GM12878 (cell line): ENCODE measurements at regions not wholly inside any gene's neighbourhood (a gene's known extent, or its start where the extent isn't known, plus 50 kb on each side); places are given as distances from the start of the nearest gene placed in this dataset.

Source experiments
- ATAC-seq: fragments of 200-7000 bp; cut with Tn5 transposase; 3 replicates; pipeline ENCODE4 v1.9.1; 2020; ENCODE audit warnings: mild to moderate bottlenecking, moderate library complexity
- BruUV-seq: library from RNA; stranded (reverse); fragments of 400-500 nt; replicated peaks from 2 replicates; lab custom pipeline; 2021; lab: Mats Ljungman, UMichigan
- CTCF ChIA-PET: fragments of 300-600 bp; sonication (Branson Sonifier 250); formaldehyde crosslinking; extraction: SDS; loops from one replicate; lab custom pipeline; 2021; ENCODE audit warnings: inconsistent platforms; lab: Yijun Ruan, JAX
- POLR2A ChIA-PET: fragments of 350-600 bp; formaldehyde crosslinking; extraction: SDS; loops from one replicate; lab custom pipeline; 2021; ENCODE audit warnings: inconsistent platforms; lab: Charles Lee
- RAD21 ChIA-PET: fragments of 300-600 bp; sonication (Branson Sonifier 250); formaldehyde crosslinking; loops from one replicate; lab custom pipeline; 2023; ENCODE audit warnings: antibody characterized with exemption; ENCODE audit not compliant: unreplicated experiment; lab: Charles Lee
- SMC1A ChIA-PET: fragments of 300-600 bp; sonication (Branson Sonifier 250); formaldehyde crosslinking; loops from one replicate; lab custom pipeline; 2023; ENCODE audit not compliant: unreplicated experiment, uncharacterized antibody; lab: Charles Lee
- DNase-seq: peaks from one replicate; pipeline ENCODE4 v3.0.0-alpha.2; 2011; ENCODE audit warnings: low read depth, low spot score
- FAIRE-seq: peaks from 3 replicates; lab custom pipeline; 2011; peaks lifted over from hg19 to GRCh38; lab: Jason Lieb, UNC
- H2AFZ ChIP-seq: 2 replicates; pipeline ENCODE4 v1.6.0; 2011; ENCODE audit warnings: low read depth, low read length, control low read depth; ENCODE audit not compliant: control insufficient read depth
- H3K27ac ChIP-seq: 2 replicates; pipeline ENCODE4 v1.5.1; 2011; ENCODE audit warnings: control low read depth; ENCODE audit not compliant: control insufficient read depth, insufficient read depth
- H3K27me3 ChIP-seq, 2 experiments: replicated peaks in 1 of 2; 2 replicates each; pipeline versions ENCODE4 v1.6.0 to v1.6.1; 2011; ENCODE audit warnings: low read length in 1 of 2; ENCODE audit not compliant: control insufficient read depth in 2 of 2, insufficient read depth in 2 of 2
- H3K36me3 ChIP-seq, 2 experiments: 2 replicates each; pipeline ENCODE4 v1.5.1; 2011; ENCODE audit warnings: low read length in 1 of 2; ENCODE audit not compliant: control insufficient read depth in 2 of 2, insufficient read depth in 2 of 2
- H3K4me1 ChIP-seq: 2 replicates; pipeline ENCODE4 v1.6.1; 2011; ENCODE audit warnings: mild to moderate bottlenecking, low read length, moderate library complexity, mixed read lengths; ENCODE audit not compliant: control insufficient read depth, insufficient read depth
- H3K4me2 ChIP-seq: 2 replicates; pipeline ENCODE4 v1.6.0; 2011; ENCODE audit warnings: control low read depth; ENCODE audit not compliant: control insufficient read depth, insufficient read depth
- H3K4me3 ChIP-seq: fragments of 200-600 bp; sonication (generic); 2 replicates; pipeline ENCODE4 v1.5.1; 2016
- H3K79me2 ChIP-seq: 2 replicates; pipeline ENCODE4 v1.6.0; 2011; ENCODE audit warnings: low read length; ENCODE audit not compliant: control insufficient read depth, insufficient read depth
- H3K9ac ChIP-seq: 2 replicates; pipeline ENCODE4 v1.8.0; 2011; ENCODE audit warnings: low read length, control low read depth, mixed read lengths; ENCODE audit not compliant: control insufficient read depth, insufficient read depth
- H3K9me3 ChIP-seq: replicated peaks from 3 replicates; pipeline ENCODE4 v1.5.1; 2011; ENCODE audit warnings: mild to moderate bottlenecking, low read length; ENCODE audit not compliant: control insufficient read depth, insufficient read depth
- H4K20me1 ChIP-seq: 2 replicates; pipeline ENCODE4 v1.6.0; 2011; ENCODE audit not compliant: control insufficient read depth, insufficient read depth
- BMI1 ChIP-seq: fragments of 450-650 bp; IDR thresholded peaks from 2 replicates; pipeline ENCODE4 v1.6.1; 2016; ENCODE audit warnings: mild to moderate bottlenecking, moderate library complexity, borderline replicate concordance
- EGR1 ChIP-seq, 2 experiments: IDR thresholded peaks; 1 replicate in 1 of 2; 2 replicates in 1 of 2; pipeline ENCODE4 v1.6.1; 2011 to 2012; ENCODE audit warnings: low read depth in 2 of 2, low read length in 2 of 2, borderline replicate concordance in 1 of 2, mild to moderate bottlenecking in 1 of 2, moderate library complexity in 1 of 2
- EP300 ChIP-seq, 2 experiments: fragments of 150-350 bp in 1 of 2; IDR thresholded peaks; 2 replicates each; pipeline ENCODE4 v1.6.1; 2011 to 2012; ENCODE audit warnings: low read depth in 2 of 2, low read length in 2 of 2, borderline replicate concordance in 1 of 2, improper control_type of control experiment in 1 of 2, inconsistent platforms in 1 of 2; ENCODE audit not compliant: control insufficient read depth in 1 of 2
- EZH2 ChIP-seq: IDR thresholded peaks from 2 replicates; pipeline ENCODE4 v1.6.1; 2012; ENCODE audit warnings: low read depth, mild to moderate bottlenecking, control low read depth, inconsistent platforms, low read length, borderline replicate concordance; ENCODE audit not compliant: control insufficient read depth
- FOS ChIP-seq: IDR thresholded peaks from 3 replicates; pipeline ENCODE4 v1.6.1; 2011; ENCODE audit warnings: borderline replicate concordance; ENCODE audit not compliant: insufficient read length; ENCODE audit errors: extremely low read depth
- MAX ChIP-seq: IDR thresholded peaks from 2 replicates; pipeline ENCODE4 v1.6.1; 2012; ENCODE audit warnings: low read depth, low read length, improper control_type of control experiment
- MEF2B ChIP-seq: fragments of 450-650 bp; IDR thresholded peaks from 2 replicates; pipeline ENCODE4 v1.6.1; 2018; ENCODE audit warnings: mild to moderate bottlenecking, moderate library complexity; ENCODE audit not compliant: partially characterized antibody, poor library complexity, severe bottlenecking
- NKRF ChIP-seq: fragments of 450-650 bp; conservative IDR thresholded peaks from 2 replicates; pipeline ENCODE4 v1.6.1; 2017; ENCODE audit warnings: mild to moderate bottlenecking, moderate library complexity
- SIN3A ChIP-seq: IDR thresholded peaks from 2 replicates; pipeline ENCODE4 v1.6.1; 2012; ENCODE audit warnings: low read depth, low read length, improper control_type of control experiment
- STAT3 ChIP-seq: IDR thresholded peaks from 2 replicates; pipeline ENCODE4 v1.6.1; 2011; ENCODE audit warnings: low read depth, low read length, improper control_type of control experiment
- YBX1 ChIP-seq: fragments of 450-650 bp; IDR thresholded peaks from 2 replicates; pipeline ENCODE4 v1.6.1; 2016; ENCODE audit warnings: antibody characterized with exemption
- ZNF687 ChIP-seq: fragments of 450-650 bp; IDR thresholded peaks from 2 replicates; pipeline ENCODE4 v1.6.1; 2017; ENCODE audit warnings: mild to moderate bottlenecking, moderate library complexity
- ZZZ3 ChIP-seq: IDR thresholded peaks from 2 replicates; pipeline ENCODE4 v1.6.1; 2011; ENCODE audit warnings: low read depth; ENCODE audit not compliant: control insufficient read depth, insufficient read length
- WGBS: methylation state at CpG from one replicate; pipeline ENCODE4 v1.1.6; 2016; ENCODE audit warnings: low lambda C conversion rate; ENCODE audit not compliant: insufficient replicate concordance, insufficient coverage; ENCODE audit errors: missing lambda C conversion rate; 5-methylcytosine and 5-hydroxymethylcytosine counted together
- in situ Hi-C: fragments of 300-500 bp; cut with MboI; formaldehyde crosslinking; loops from 9 replicates; pipeline ENCODE4 v1.14.3; 2018; ENCODE audit warnings: mixed read lengths
- intact Hi-C: fragments of 100-400 bp; cut with micrococcal nuclease; formaldehyde crosslinking; loops from one replicate; pipeline ENCODE4 v1.14.2; 2022; ENCODE audit not compliant: unreplicated experiment

- DNase-seq (no peak), FAIRE-seq (no peak), ATAC-seq (no peak)
- in situ Hi-C loops, result no loop called here
- H3K27me3 ChIP-seq, result no peaks in the 10 kb centered on the region
- intact Hi-C loops, result no loop called here
- no peak overlapping the region for H3K4me3 ChIP-seq
- 59% methylated on average over 19 of the region's 19 CpGs for WGBS
- no peaks in the 10 kb centered on the region for H4K20me1 ChIP-seq
- H3K27ac ChIP-seq, result no peak overlapping the region
- ChIA-PET CTCF (no interaction called here), SMC1A (interaction anchor here (0.5 kb wide), 1 partner anchor 1874 kb away, joined by 3 read pairs; no protein-coding TSS in a partner anchor), POLR2A (no interaction called here), RAD21 (no interaction called here)
- H3K36me3 ChIP-seq, result no peaks in the 10 kb centered on the region
- BruUV-seq, result no TSS peak
- no peaks in the 10 kb centered on the region for H3K79me2 ChIP-seq
- H3K9ac ChIP-seq, result no peak overlapping the region
- no peak overlapping the region for H2AFZ ChIP-seq
- H3K4me2 ChIP-seq, result no peak overlapping the region
- H3K4me1 ChIP-seq, result no peaks in the 10 kb centered on the region
- H3K9me3 ChIP-seq, result no peaks in the 10 kb centered on the region; the same call in 2 of the 3 replicates
- TF ChIP-seq EP300 (IDR thresholded peaks at IDR 0.05; ENCODE audit: borderline replicate concordance in 1 of 2, control insufficient read depth in 1 of 2, low read depth in 2 of 2, low read length in 2 of 2), result no peak
- TF ChIP-seq MEF2B, result no peak
- TF ChIP-seq NKRF, result no peak
- no peak for TF ChIP-seq EZH2
- no peak for TF ChIP-seq YBX1
- no peak for TF ChIP-seq SIN3A
- TF ChIP-seq BMI1, result no peak
- TF ChIP-seq ZZZ3, result no peak
- no peak for TF ChIP-seq FOS
- no peak for TF ChIP-seq ZNF687
- TF ChIP-seq EGR1 (IDR thresholded peaks at IDR 0.05; ENCODE audit: borderline replicate concordance in 1 of 2, low read depth in 2 of 2, low read length in 2 of 2), result no peak
- no peak for TF ChIP-seq STAT3
- no peak for TF ChIP-seq MAX
Observed at GRCh38 chrX:45664727-45665290, 464.1 kb upstream of the DIPK2B start.
